SK-N-SH (cell line): ENCODE measurements at regions not wholly inside any gene's neighbourhood (a gene's known extent, or its start where the extent isn't known, plus 50 kb on each side); places are given as distances from the start of the nearest gene placed in this dataset.

ENCODE experiments used
- CTCF ChIP-seq: fragments of 200-600 bp; sonication (generic); IDR thresholded peaks from 2 replicates; pipeline ENCODE4 v1.6.1; 2017; ENCODE audit warnings: antibody characterized with exemption, mild to moderate bottlenecking, moderate library complexity
- GATA2 ChIP-seq: sonication (generic); formaldehyde crosslinking; IDR thresholded peaks from 2 replicates; pipeline ENCODE4 v1.5.0; 2020; ENCODE audit warnings: mild to moderate bottlenecking, missing genetic modification reagents

DNA sequence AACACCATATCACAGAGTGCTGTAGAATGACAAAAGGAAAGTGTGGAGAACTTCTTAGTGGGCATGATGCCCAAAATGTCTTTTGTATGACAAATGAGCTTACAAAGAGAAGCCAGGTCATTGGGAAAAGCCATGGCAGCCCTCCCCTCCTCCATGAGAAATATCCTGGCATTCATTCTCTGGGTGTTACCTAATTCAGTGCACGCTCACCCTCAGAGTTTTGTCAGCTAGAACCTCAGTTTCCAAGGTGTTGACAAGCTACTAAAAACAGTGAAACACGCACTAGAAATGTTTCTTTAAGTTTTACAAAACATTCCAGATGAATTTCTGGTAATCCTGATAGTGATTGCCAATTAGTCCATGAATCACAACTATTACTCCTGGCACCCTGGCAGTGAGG lies 105.4 kb upstream of the FSHB start:
- TF ChIP-seq CTCF, result no peak
- TF ChIP-seq GATA2, result no peak
